Neural progenitor cell (in vitro differentiated cells): ENCODE measurements at regions not wholly inside any gene's neighbourhood (a gene's known extent, or its start where the extent isn't known, plus 50 kb on each side); places are given as distances from the start of the nearest gene placed in this dataset.

Experiments used
- DNase-seq: peaks from one replicate; pipeline ENCODE4 v3.0.0-alpha.2; 2016; ENCODE audit warnings: low spot score
- H2AFZ ChIP-seq: fragments of 200-600 bp; sonication (generic); replicated peaks from 2 replicates; pipeline ENCODE4 v1.6.1; 2016; ENCODE audit warnings: antibody characterized with exemption
- H3F3A ChIP-seq: fragments of 200-600 bp; sonication (generic); 2 replicates; pipeline ENCODE4 v1.6.1; 2016; ENCODE audit warnings: antibody characterized with exemption, low read depth
- H3K27ac ChIP-seq: fragments of 200-600 bp; sonication (generic); 2 replicates; pipeline ENCODE4 v1.5.1; 2016; ENCODE audit warnings: mild to moderate bottlenecking
- H3K27me3 ChIP-seq: fragments of 200-600 bp; sonication (generic); 2 replicates; pipeline ENCODE4 v1.6.1; 2016; ENCODE audit warnings: mild to moderate bottlenecking, moderate library complexity
- H3K36me3 ChIP-seq: fragments of 200-600 bp; sonication (generic); 2 replicates; pipeline ENCODE4 v1.5.1; 2016
- H3K4me1 ChIP-seq: fragments of 200-600 bp; sonication (generic); 2 replicates; pipeline ENCODE4 v1.6.1; 2016; ENCODE audit warnings: mixed run types
- H3K4me2 ChIP-seq: fragments of 200-600 bp; sonication (generic); 2 replicates; pipeline ENCODE4 v1.6.1; 2016
- H3K4me3 ChIP-seq: fragments of 200-600 bp; sonication (generic); 2 replicates; pipeline ENCODE4 v1.5.1; 2016
- H3K79me2 ChIP-seq: fragments of 200-600 bp; sonication (generic); 2 replicates; pipeline ENCODE4 v1.6.1; 2016; ENCODE audit warnings: low read depth
- H3K9ac ChIP-seq: fragments of 200-600 bp; sonication (generic); 2 replicates; pipeline ENCODE4 v1.6.1; 2016
- H3K9me3 ChIP-seq: fragments of 200-600 bp; sonication (generic); 2 replicates; pipeline ENCODE4 v1.5.1; 2016; ENCODE audit warnings: low read depth
- H4K20me1 ChIP-seq: fragments of 200-600 bp; sonication (generic); 2 replicates; pipeline ENCODE4 v1.6.1; 2016; ENCODE audit warnings: low read depth
- H3K27ac Mint-ChIP-seq: 3 replicates; pipeline ENCODE4 v1.8.0; 2021; ENCODE audit warnings: mixed read lengths
- H3K27me3 Mint-ChIP-seq: 2 replicates; pipeline ENCODE4 v1.8.0; 2022; ENCODE audit warnings: low read depth, mild to moderate bottlenecking, inconsistent platforms, moderate library complexity, mixed read lengths; ENCODE audit not compliant: insufficient read depth
- H3K36me3 Mint-ChIP-seq: 3 replicates; pipeline ENCODE4 v1.8.0; 2021; ENCODE audit warnings: mixed read lengths
- H3K4me1 Mint-ChIP-seq: 3 replicates; pipeline ENCODE4 v1.8.0; 2021; ENCODE audit warnings: mixed read lengths
- H3K4me3 Mint-ChIP-seq: 3 replicates; pipeline ENCODE4 v1.8.0; 2021; ENCODE audit warnings: mild to moderate bottlenecking, moderate library complexity, mixed read lengths
- H3K9me3 Mint-ChIP-seq: 3 replicates; pipeline ENCODE4 v1.8.0; 2020; ENCODE audit warnings: mixed read lengths
- CTCF ChIP-seq: fragments of 200-600 bp; sonication (generic); IDR thresholded peaks from 2 replicates; pipeline ENCODE4 v1.5.1; 2017; ENCODE audit warnings: antibody characterized with exemption, mild to moderate bottlenecking
- EZH2 ChIP-seq: fragments of 200-600 bp; sonication (generic); IDR thresholded peaks from 2 replicates; pipeline ENCODE4 v1.6.1; 2017; ENCODE audit warnings: antibody characterized with exemption, mild to moderate bottlenecking, moderate library complexity
- EZH2phosphoT487 ChIP-seq: fragments of 200-600 bp; sonication (generic); IDR thresholded peaks from 2 replicates; pipeline ENCODE4 v1.6.1; 2017; ENCODE audit warnings: antibody characterized with exemption

GRCh38 chr3:5390936-5391625 lies 203.6 kb downstream of the EDEM1 start:
- H3K27me3 Mint-ChIP-seq: no peaks in the 10 kb centered on the region
- no peak overlapping the region for H3K9ac ChIP-seq
- H3K36me3 Mint-ChIP-seq: no peaks in the 10 kb centered on the region
- no peaks in the 10 kb centered on the region for H3K27me3 ChIP-seq
- TF ChIP-seq EZH2phosphoT487: no peak
- no peak for TF ChIP-seq EZH2
- no peak for TF ChIP-seq CTCF
- H3K79me2 ChIP-seq: no peaks in the 10 kb centered on the region
- no peak overlapping the region for H3K4me2 ChIP-seq
- H2AFZ ChIP-seq: no peak overlapping the region
- no peaks in the 10 kb centered on the region for H3K9me3 ChIP-seq
- H3K9me3 Mint-ChIP-seq: no peaks in the 10 kb centered on the region
- no peaks in the 10 kb centered on the region for H4K20me1 ChIP-seq
- H3K4me3 ChIP-seq: no peak overlapping the region
- H3K27ac Mint-ChIP-seq: no peak overlapping the region
- H3K36me3 ChIP-seq: no peaks in the 10 kb centered on the region
- H3K4me1 Mint-ChIP-seq: no peaks in the 10 kb centered on the region
- no peak for DNase-seq
- no peak overlapping the region for H3K27ac ChIP-seq
- no peak overlapping the region for H3K4me3 Mint-ChIP-seq
- no peaks in the 10 kb centered on the region for H3K4me1 ChIP-seq
- no peaks in the 10 kb centered on the region for H3F3A ChIP-seq

- Histone ChIP-seq H3K9me3 (no peaks in the 10 kb centered on the region), H3K27ac (no peak overlapping the region)
Measured at GRCh38 chr3:5401002-5401401, 213.5 kb downstream of the EDEM1 start.

GRCh38 chr3:5404718-5405117 lies 217.2 kb downstream of the EDEM1 start:
- no peaks in the 10 kb centered on the region for H3K79me2 ChIP-seq
- no peak overlapping the region for H3K4me2 ChIP-seq
- H3K4me3 Mint-ChIP-seq: no peak overlapping the region
- H3K36me3 ChIP-seq: no peaks in the 10 kb centered on the region
- no peaks in the 10 kb centered on the region for H3K4me1 ChIP-seq
- no peak overlapping the region for H2AFZ ChIP-seq
- no peaks in the 10 kb centered on the region for H3K9me3 ChIP-seq
- H3K4me1 Mint-ChIP-seq: no peaks in the 10 kb centered on the region
- no peaks in the 10 kb centered on the region for H3K9me3 Mint-ChIP-seq
- no peaks in the 10 kb centered on the region for H3K27me3 ChIP-seq
- TF ChIP-seq EZH2 (no peak), EZH2phosphoT487 (no peak), CTCF (no peak)
- H3K9ac ChIP-seq: no peak overlapping the region
- no peaks in the 10 kb centered on the region for H3F3A ChIP-seq
- no peaks in the 10 kb centered on the region for H3K36me3 Mint-ChIP-seq
- no peak overlapping the region for H3K4me3 ChIP-seq
- H3K27ac Mint-ChIP-seq: no peak overlapping the region
- DNase-seq: no peak
- H4K20me1 ChIP-seq: no peaks in the 10 kb centered on the region
- no peaks in the 10 kb centered on the region for H3K27me3 Mint-ChIP-seq
- no peak overlapping the region for H3K27ac ChIP-seq

More at GRCh38 chr3:5401002-5401401, 213.5 kb downstream of the EDEM1 start:
- no peak overlapping the region for H3K4me3 Mint-ChIP-seq
- H3K36me3 ChIP-seq: no peaks in the 10 kb centered on the region
- TF ChIP-seq EZH2: no peak
- TF ChIP-seq CTCF: no peak
- TF ChIP-seq EZH2phosphoT487: no peak
- no peaks in the 10 kb centered on the region for H4K20me1 ChIP-seq
- no peak overlapping the region for H3K4me3 ChIP-seq
- no peaks in the 10 kb centered on the region for H3K27me3 ChIP-seq
- no peak overlapping the region for H3K9ac ChIP-seq
- no peaks in the 10 kb centered on the region for H3K4me1 Mint-ChIP-seq
- H3K9me3 Mint-ChIP-seq: no peaks in the 10 kb centered on the region
- H2AFZ ChIP-seq: no peak overlapping the region
- H3F3A ChIP-seq: no peaks in the 10 kb centered on the region
- DNase-seq: no peak
- H3K4me2 ChIP-seq: no peak overlapping the region
- H3K79me2 ChIP-seq: no peaks in the 10 kb centered on the region
- H3K27me3 Mint-ChIP-seq: no peaks in the 10 kb centered on the region
- H3K4me1 ChIP-seq: no peaks in the 10 kb centered on the region
- H3K27ac Mint-ChIP-seq: no peak overlapping the region
- no peaks in the 10 kb centered on the region for H3K36me3 Mint-ChIP-seq
